GM19035 (cell line): ENCODE measurements at regions not wholly inside any gene's neighbourhood (a gene's known extent, or its start where the extent isn't known, plus 50 kb on each side); places are given as distances from the start of the nearest gene placed in this dataset.
"Not testable (repeated sequence)": the region's sequence is repeated elsewhere in the genome, so short reads cannot be mapped to it uniquely, and the experiment has no call there.

Experiments
- ATAC-seq: cut with Tn5 transposase; IDR thresholded peaks from one replicate; pipeline ENCODE4 v1.9.1; 2021; ENCODE audit not compliant: unreplicated experiment

GRCh38 chr6:135129136-135129856, 51.8 kb upstream of the MYB start:
- peak; percentile 72 for ATAC-seq

GRCh38 chr6:135128268-135128914, 52.7 kb upstream of the MYB start:
- ATAC-seq, result peak; percentile 86

DNA sequence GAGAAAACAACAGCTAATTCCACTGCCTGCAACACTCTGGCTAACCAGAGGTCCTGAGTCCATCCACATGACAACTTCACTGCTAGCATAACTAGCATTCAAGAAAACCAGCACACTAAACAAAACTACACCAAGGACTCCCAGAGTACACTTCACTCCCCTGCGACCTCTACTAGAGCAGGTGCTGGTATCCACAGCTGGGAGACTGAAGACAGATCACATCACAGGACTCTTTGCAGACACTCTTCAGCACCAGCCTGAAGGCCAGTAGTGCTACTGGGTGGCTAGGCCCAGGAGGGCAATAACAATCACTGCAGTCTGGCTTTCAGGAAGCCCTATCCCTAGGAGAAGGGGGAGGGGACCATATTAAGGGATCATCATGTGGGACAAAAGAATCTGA, 54.4 kb upstream of the MYB start:
- ATAC-seq, result no peak

DNA sequence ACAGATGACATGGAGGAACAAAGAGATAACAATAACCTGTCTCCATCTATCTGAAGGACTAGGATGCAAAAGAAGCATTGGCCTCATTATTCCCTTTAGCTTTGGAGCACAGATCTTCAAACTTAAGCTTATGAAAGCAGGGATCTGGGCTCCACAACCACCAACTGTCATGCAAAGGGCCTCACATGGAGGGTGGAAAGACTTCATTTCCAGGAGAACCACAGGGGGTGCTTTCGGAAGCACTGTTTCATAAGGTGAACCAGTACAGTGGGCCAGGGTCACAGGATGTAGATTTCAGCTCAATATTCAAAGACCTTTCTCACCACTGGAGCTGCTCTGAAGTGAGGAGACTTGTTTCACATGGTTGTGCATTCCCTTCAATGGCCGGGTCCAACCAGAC, 55.1 kb upstream of the MYB start:
- ATAC-seq, result no peak

- ATAC-seq, result no peak
Measured at GRCh38 chr6:135121434-135121833, 59.7 kb upstream of the MYB start.

- ATAC-seq, result no peak
Measured at GRCh38 chr6:135118134-135118730, 62.9 kb upstream of the MYB start.

- ATAC-seq, result no peak
Measured at GRCh38 chr6:135117413-135117968, 62.9 kb upstream of the HBS1L start.

DNA sequence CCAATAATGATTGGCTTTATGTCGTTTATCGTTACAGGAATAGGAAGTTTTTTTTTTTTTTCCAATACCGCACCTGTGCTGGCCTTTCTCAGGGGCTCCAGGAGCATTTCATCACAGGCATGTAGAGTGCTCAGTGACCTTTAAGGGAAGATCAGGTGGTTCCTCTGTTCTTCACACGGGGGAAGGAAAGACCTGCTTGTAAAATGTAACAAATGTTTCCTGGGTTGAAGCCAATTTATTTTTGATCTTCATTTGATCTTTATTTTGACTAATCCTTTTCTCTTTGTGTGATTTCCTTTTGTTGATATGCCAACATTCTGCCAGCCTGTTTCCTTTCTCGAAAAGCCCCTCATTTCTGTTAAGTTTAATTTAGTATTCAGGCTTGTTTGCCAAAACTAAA, 61.9 kb upstream of the HBS1L start:
- ATAC-seq, result no peak

- ATAC-seq, result no peak
Measured at GRCh38 chr6:135115834-135116233, 61.2 kb upstream of the HBS1L start.

DNA sequence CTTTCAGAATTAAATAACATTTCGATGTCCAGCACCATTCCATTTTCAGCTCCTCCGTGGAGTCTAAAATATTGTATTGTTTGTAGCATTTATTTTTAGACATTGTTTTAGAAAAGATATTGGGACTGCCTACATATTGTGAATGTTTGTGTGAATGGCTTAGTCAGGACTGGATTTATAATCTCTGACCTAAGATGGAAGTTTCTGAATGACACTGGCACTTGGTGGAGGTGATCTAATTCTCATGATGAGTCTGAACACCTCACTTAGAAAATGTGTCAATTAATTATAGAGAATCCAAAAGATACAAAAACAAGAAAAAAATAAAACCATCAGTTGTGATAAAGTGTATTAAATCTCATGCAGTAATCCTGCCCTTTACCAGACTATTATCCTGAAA, 60.8 kb upstream of the HBS1L start:
- ATAC-seq, result no peak

GRCh38 chr6:135114355-135115145, 59.9 kb upstream of the HBS1L start:
- ATAC-seq, result peak; percentile 67

- ATAC-seq, result no peak
Measured at GRCh38 chr6:135113860-135114259, 59.2 kb upstream of the HBS1L start.

DNA sequence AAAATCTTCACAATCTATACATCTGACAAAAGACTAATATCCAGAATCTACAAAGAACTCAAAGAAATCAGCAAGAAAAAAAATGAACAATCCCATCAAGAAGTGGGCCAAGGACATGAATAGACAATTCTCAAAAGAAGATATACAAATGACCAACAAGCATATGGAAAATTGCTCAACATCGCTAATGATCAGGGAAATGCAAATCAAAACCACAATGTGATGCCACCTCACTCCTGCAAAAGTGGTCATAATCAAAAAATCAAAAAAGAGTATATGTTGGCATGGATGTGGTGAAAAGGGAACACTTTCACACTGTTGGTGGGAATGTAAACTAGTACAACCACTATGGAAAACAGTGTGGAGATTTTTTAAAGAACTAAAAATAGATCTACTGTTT, 58.3 kb upstream of the HBS1L start:
- not testable (repeated sequence) for ATAC-seq

- ATAC-seq, result not testable (repeated sequence)
Measured at GRCh38 chr6:135110261-135110781, 55.7 kb upstream of the HBS1L start.

DNA sequence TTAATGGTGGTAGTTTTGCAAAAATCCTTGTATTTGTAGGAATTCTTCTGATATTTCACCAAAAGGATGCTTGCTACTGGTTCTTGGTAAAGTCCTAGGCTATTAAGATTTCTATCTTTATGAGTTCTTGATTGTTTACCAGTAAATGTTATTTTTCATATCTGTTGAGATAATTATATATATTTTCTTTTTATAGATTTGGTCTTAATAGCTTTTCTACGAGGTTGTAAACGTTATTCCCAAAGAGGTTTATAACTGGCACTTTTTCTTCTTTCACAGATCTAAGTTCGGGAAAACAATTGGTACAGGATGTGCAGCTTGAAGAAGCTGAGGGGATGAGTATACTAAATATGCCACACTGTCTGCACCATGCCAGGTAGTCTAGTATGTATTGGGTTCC, 55.1 kb upstream of the HBS1L start:
- no peak for ATAC-seq

GRCh38 chr6:135108692-135109091, 54.1 kb upstream of the HBS1L start:
- ATAC-seq, result no peak

GRCh38 chr6:135106611-135107010, 52.0 kb upstream of the HBS1L start:
- ATAC-seq, result no peak

DNA sequence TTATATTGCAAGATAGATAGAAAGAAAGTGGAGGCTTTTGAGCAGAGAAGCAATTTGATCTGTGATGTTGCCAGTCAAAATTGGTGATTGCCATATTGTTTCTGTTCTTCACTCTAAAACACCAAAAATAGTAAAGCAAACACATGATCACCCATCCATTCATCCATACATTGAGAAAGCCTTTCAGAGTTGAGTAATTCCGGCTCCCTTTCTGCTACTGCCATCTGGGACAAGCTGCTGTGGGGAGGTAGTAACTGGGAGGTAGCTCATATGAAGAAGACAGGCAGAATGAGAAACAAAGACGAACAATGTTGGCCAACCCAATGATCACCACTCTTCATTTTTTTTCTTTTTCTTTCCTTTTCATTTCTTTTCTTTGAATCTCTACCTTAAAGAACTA, 51.1 kb upstream of the HBS1L start:
- no peak for ATAC-seq

DNA sequence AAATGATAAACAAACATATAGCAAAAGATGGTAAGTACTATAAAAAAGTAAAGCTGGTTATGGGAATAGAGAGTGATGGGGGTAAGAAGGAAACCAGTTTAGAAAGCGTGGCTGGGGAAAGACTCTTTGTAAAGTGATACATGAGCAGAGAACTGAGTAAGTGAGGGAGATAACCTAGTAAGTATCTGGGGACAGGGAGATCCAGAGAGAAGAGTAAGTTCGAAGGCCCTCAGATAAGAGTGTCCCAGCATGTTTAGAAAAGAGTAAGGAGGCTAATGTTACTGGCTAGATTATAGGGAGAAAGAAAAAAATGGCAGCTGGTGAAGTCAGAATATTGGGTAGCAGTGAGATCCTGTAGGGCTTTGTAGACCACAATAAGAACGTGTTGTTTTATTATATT, 50.7 kb upstream of the HBS1L start:
- no peak for ATAC-seq
